Astrocyte (in vitro differentiated cells and primary cell): ENCODE measurements at regions not wholly inside any gene's neighbourhood (a gene's known extent, or its start where the extent isn't known, plus 50 kb on each side); places are given as distances from the start of the nearest gene placed in this dataset.

ENCODE experiments used
- DNase-seq: peaks from one replicate; pipeline ENCODE4 v3.0.0-alpha.2; 2010; ENCODE audit warnings: low read depth
- FAIRE-seq: peaks from 2 replicates; lab custom pipeline; 2011; peaks lifted over from hg19 to GRCh38; lab: Jason Lieb, UNC
- H2AFZ ChIP-seq: 2 replicates; pipeline ENCODE4 v1.6.0; 2012; ENCODE audit warnings: low read depth, low read length, inconsistent platforms
- H3K27ac ChIP-seq: 2 replicates; pipeline ENCODE4 v1.5.1; 2011; ENCODE audit warnings: low read depth, low read length, inconsistent platforms
- H3K27me3 ChIP-seq: 2 replicates; pipeline ENCODE4 v1.6.0; 2011; ENCODE audit warnings: low read length, inconsistent platforms; ENCODE audit not compliant: insufficient read depth
- H3K36me3 ChIP-seq: 2 replicates; pipeline ENCODE4 v1.5.1; 2011; ENCODE audit warnings: low read length, inconsistent platforms; ENCODE audit not compliant: insufficient read depth
- H3K4me1 ChIP-seq: 2 replicates; pipeline ENCODE4 v1.5.1; 2011; ENCODE audit warnings: low read length, inconsistent platforms; ENCODE audit not compliant: insufficient read depth
- H3K4me2 ChIP-seq: 2 replicates; pipeline ENCODE4 v1.6.0; 2012; ENCODE audit warnings: low read length, inconsistent platforms
- H3K4me3 ChIP-seq: 2 replicates; pipeline ENCODE4 v1.5.1; 2011; ENCODE audit warnings: low read depth, mild to moderate bottlenecking, low read length, inconsistent platforms; ENCODE audit not compliant: insufficient read depth
- H3K79me2 ChIP-seq: 2 replicates; pipeline ENCODE4 v1.6.0; 2012; ENCODE audit warnings: mild to moderate bottlenecking, low read length, inconsistent platforms; ENCODE audit not compliant: insufficient read depth
- H3K9ac ChIP-seq: 2 replicates; pipeline ENCODE4 v1.6.0; 2012; ENCODE audit warnings: mild to moderate bottlenecking, low read length, inconsistent platforms
- H3K9me3 ChIP-seq: 2 replicates; pipeline ENCODE4 v1.5.1; 2012; ENCODE audit warnings: low read depth, mild to moderate bottlenecking, low read length, inconsistent platforms; ENCODE audit not compliant: insufficient read depth
- H4K20me1 ChIP-seq: 2 replicates; pipeline ENCODE4 v1.6.0; 2012; ENCODE audit warnings: low read length, inconsistent platforms; ENCODE audit not compliant: insufficient read depth
- H3K27ac Mint-ChIP-seq: one replicate; pipeline ENCODE4 v1.8.0; 2021; ENCODE audit warnings: mild to moderate bottlenecking, mixed read lengths; ENCODE audit not compliant: unreplicated experiment
- H3K27me3 Mint-ChIP-seq: one replicate; pipeline ENCODE4 v1.8.0; 2021; ENCODE audit warnings: low read depth, mixed read lengths; ENCODE audit not compliant: unreplicated experiment
- H3K36me3 Mint-ChIP-seq: one replicate; pipeline ENCODE4 v1.8.0; 2021; ENCODE audit warnings: low read depth, mixed read lengths; ENCODE audit not compliant: unreplicated experiment
- H3K4me1 Mint-ChIP-seq: one replicate; pipeline ENCODE4 v1.8.0; 2021; ENCODE audit warnings: low read depth, mixed read lengths; ENCODE audit not compliant: unreplicated experiment
- H3K4me3 Mint-ChIP-seq: one replicate; pipeline ENCODE4 v1.8.0; 2021; ENCODE audit warnings: mild to moderate bottlenecking, moderate library complexity, mixed read lengths; ENCODE audit not compliant: unreplicated experiment
- H3K9me3 Mint-ChIP-seq: one replicate; pipeline ENCODE4 v1.8.0; 2021; ENCODE audit warnings: mild to moderate bottlenecking, mixed read lengths; ENCODE audit not compliant: unreplicated experiment
- EZH2 ChIP-seq: IDR thresholded peaks from 2 replicates; pipeline ENCODE4 v1.6.1; 2012; ENCODE audit warnings: mild to moderate bottlenecking, low read length, inconsistent platforms; ENCODE audit not compliant: insufficient read depth
- TF ChIP-seq, protein P1 (sequence below): IDR thresholded peaks from 2 replicates; pipeline ENCODE4 v1.5.1; 2011; ENCODE audit warnings: low read depth, mild to moderate bottlenecking, inconsistent platforms, low read length, moderate library complexity; ENCODE audit not compliant: insufficient read depth

DNA sequence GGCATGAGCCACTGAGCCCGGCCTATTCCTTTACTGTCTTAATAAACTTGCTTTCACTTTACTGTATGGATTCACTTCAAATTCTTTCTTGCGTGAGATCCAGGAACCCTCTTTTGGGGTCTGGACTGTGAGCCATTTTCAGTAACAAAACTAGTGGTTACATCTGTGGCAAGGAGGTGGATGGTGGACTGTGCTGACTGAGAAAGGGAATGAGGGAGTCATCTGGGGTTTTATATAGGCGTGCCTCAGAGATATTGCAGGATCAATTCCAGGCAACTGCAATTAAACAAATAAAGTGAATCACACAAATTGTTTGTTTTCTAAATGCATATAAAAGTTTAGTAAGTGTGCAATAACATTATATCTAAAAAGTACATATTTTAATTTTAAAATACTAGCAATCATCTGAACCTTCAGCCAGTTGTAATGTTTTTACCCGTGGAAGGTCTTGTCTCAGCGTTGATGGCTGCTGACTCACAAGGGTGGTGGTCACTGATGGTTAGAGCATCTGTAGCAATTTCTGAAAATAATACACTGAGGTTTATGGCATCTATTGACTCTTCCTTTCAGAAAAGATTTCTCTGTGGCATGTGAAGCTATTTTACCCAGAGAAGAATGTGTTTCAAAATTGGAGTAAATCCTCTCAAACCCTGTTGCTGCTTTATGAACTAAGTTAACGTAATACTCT lies 111.4 kb upstream of the FKBP1C start:
- no peak overlapping the region for H3K27ac ChIP-seq
- TF ChIP-seq EZH2, result no peak
- TF ChIP-seq, protein P1, sequence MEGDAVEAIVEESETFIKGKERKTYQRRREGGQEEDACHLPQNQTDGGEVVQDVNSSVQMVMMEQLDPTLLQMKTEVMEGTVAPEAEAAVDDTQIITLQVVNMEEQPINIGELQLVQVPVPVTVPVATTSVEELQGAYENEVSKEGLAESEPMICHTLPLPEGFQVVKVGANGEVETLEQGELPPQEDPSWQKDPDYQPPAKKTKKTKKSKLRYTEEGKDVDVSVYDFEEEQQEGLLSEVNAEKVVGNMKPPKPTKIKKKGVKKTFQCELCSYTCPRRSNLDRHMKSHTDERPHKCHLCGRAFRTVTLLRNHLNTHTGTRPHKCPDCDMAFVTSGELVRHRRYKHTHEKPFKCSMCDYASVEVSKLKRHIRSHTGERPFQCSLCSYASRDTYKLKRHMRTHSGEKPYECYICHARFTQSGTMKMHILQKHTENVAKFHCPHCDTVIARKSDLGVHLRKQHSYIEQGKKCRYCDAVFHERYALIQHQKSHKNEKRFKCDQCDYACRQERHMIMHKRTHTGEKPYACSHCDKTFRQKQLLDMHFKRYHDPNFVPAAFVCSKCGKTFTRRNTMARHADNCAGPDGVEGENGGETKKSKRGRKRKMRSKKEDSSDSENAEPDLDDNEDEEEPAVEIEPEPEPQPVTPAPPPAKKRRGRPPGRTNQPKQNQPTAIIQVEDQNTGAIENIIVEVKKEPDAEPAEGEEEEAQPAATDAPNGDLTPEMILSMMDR, result no peak
- no peak overlapping the region for H3K9ac ChIP-seq
- H3K36me3 ChIP-seq, result no peaks in the 10 kb centered on the region
- no peaks in the 10 kb centered on the region for H4K20me1 ChIP-seq
- no peak overlapping the region for H3K4me3 ChIP-seq
- H3K27me3 Mint-ChIP-seq, result no peaks in the 10 kb centered on the region
- no peaks in the 10 kb centered on the region for H3K9me3 Mint-ChIP-seq
- H3K4me1 ChIP-seq, result no peaks in the 10 kb centered on the region
- DNase-seq (no peak), FAIRE-seq (no peak)
- H3K4me2 ChIP-seq, result no peak overlapping the region
- H2AFZ ChIP-seq, result no peak overlapping the region
- H3K4me1 Mint-ChIP-seq, result no peaks in the 10 kb centered on the region
- no peak overlapping the region for H3K27ac Mint-ChIP-seq
- H3K4me3 Mint-ChIP-seq, result no peak overlapping the region
- no peaks in the 10 kb centered on the region for H3K27me3 ChIP-seq
- no peaks in the 10 kb centered on the region for H3K36me3 Mint-ChIP-seq
- peaks cover 3% of the 10 kb centered on the region for H3K9me3 ChIP-seq
- no peaks in the 10 kb centered on the region for H3K79me2 ChIP-seq

DNA sequence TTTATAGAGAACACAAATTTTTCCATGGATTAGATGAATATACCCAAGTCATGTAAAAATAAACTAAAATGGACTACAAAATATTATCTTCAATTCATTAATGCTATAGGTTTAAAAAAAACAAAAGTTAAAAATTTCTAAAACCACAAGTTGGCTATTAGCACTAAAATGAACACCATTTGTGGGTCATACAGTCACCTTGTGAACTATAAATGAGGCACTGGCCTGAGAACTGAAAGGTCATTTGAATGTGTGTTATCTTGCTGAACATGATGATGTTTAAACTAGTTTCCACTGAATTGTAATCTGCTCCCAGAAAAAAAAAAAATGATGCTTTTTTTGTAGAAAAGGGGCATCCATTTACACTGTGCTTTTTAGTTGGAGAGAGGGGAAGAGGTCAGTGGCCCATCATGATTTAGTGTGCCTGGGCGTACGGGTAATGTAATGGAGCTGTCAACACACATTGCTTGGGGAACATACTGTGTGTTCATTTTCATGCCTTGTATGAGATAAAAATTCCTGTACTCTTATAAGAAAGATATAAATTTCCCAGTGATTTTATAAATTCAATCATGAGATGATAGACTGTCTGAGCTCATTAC lies 96.6 kb upstream of the FKBP1C start:
- no peaks in the 10 kb centered on the region for H3K9me3 ChIP-seq
- H3K36me3 ChIP-seq, result no peaks in the 10 kb centered on the region
- DNase-seq (no peak), FAIRE-seq (no peak)
- Mint-ChIP-seq H3K27me3 (no peaks in the 10 kb centered on the region), H3K4me1 (no peaks in the 10 kb centered on the region), H3K9me3 (no peaks in the 10 kb centered on the region), H3K27ac (no peak overlapping the region), H3K36me3 (no peaks in the 10 kb centered on the region), H3K4me3 (no peak overlapping the region)
- H3K4me1 ChIP-seq, result no peaks in the 10 kb centered on the region
- H3K27ac ChIP-seq, result no peak overlapping the region
- TF ChIP-seq EZH2, result no peak
- TF ChIP-seq, protein P1, result no peak
- no peak overlapping the region for H3K4me2 ChIP-seq
- H3K27me3 ChIP-seq, result no peaks in the 10 kb centered on the region
- no peaks in the 10 kb centered on the region for H3K79me2 ChIP-seq
- no peak overlapping the region for H2AFZ ChIP-seq
- H3K4me3 ChIP-seq, result no peak overlapping the region
- H3K9ac ChIP-seq, result no peak overlapping the region
- H4K20me1 ChIP-seq, result no peaks in the 10 kb centered on the region

DNA sequence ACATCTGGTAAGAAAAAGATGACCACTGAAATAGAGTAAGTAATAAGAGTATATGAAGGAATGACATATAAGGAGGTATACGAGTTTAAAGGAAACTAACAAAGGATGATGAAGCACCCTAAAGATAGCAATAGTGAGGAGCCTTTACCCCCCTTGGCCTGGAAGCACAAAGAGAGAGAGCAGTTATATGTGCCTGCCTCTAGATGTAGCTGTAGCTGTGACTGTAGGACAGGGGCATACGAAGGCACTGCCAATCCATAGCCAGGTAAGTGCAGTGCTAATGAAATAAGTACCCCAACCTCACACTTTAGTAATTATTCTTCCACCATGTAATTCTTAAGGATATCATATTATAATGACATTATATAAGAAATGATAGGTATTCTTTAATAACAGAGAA lies 90.1 kb upstream of the FKBP1C start:
- Histone ChIP-seq H3K27me3 (no peaks in the 10 kb centered on the region), H3K4me1 (no peaks in the 10 kb centered on the region), H4K20me1 (no peaks in the 10 kb centered on the region), H3K4me2 (no peak overlapping the region), H3K4me3 (no peak overlapping the region), H3K36me3 (no peaks in the 10 kb centered on the region), H3K9ac (no peak overlapping the region), H2AFZ (no peak overlapping the region), H3K79me2 (no peaks in the 10 kb centered on the region), H3K27ac (no peak overlapping the region), H3K9me3 (no peaks in the 10 kb centered on the region)
- no peaks in the 10 kb centered on the region for H3K27me3 Mint-ChIP-seq
- H3K36me3 Mint-ChIP-seq, result no peaks in the 10 kb centered on the region
- DNase-seq, result no peak
- H3K9me3 Mint-ChIP-seq, result no peaks in the 10 kb centered on the region
- no peak overlapping the region for H3K4me3 Mint-ChIP-seq
- H3K4me1 Mint-ChIP-seq, result no peaks in the 10 kb centered on the region
- H3K27ac Mint-ChIP-seq, result no peak overlapping the region
- no peak for FAIRE-seq
- TF ChIP-seq, protein P1, result no peak
- TF ChIP-seq EZH2, result no peak
